Kidney (tissue), 13 donors: ENCODE measurements at regions not wholly inside any gene's neighbourhood (a gene's known extent, or its start where the extent isn't known, plus 50 kb on each side); places are given as distances from the start of the nearest gene placed in this dataset.

Experiments used
- DNase-seq, 5 donors: peaks; one replicate each; pipeline ENCODE4 v3.0.0-alpha.2; 2013 to 2020
- FAIRE-seq: peaks from 2 replicates; lab custom pipeline; 2012; peaks lifted over from hg19 to GRCh38; lab: Jason Lieb, UNC
- H3K27ac ChIP-seq, 2 donors: one replicate each; pipeline ENCODE4 v1.7.0; 2013; ENCODE audit warnings: low read depth in 2 of 2, low read length in 2 of 2, inconsistent platforms in 1 of 2
- H3K27me3 ChIP-seq: one replicate; pipeline ENCODE4 v1.7.1; 2013; ENCODE audit warnings: low read length, inconsistent platforms; ENCODE audit not compliant: control insufficient read depth, insufficient read depth
- H3K36me3 ChIP-seq, 3 donors: one replicate each; pipeline versions ENCODE4 v1.7.0 to v1.7.1; 2013; ENCODE audit warnings: low read length in 3 of 3, control low read depth in 1 of 3, inconsistent platforms in 1 of 3; ENCODE audit not compliant: insufficient read depth in 3 of 3, control insufficient read depth in 2 of 3
- H3K4me1 ChIP-seq, 3 donors: one replicate each; pipeline versions ENCODE4 v1.7.0 to v1.7.1; 2013; ENCODE audit warnings: low read length in 3 of 3, inconsistent platforms in 1 of 3, low read depth in 1 of 3; ENCODE audit not compliant: control insufficient read depth in 2 of 3, insufficient read depth in 2 of 3
- H3K4me3 ChIP-seq, 3 donors: one replicate each; pipeline versions ENCODE4 v1.7.0 to v1.8.1; 2013; ENCODE audit warnings: low read length in 3 of 3, control low read depth in 1 of 3, inconsistent platforms in 1 of 3
- H3K9ac ChIP-seq, 3 donors: one replicate each; pipeline versions ENCODE4 v1.7.0 to v1.7.1; 2013; ENCODE audit warnings: low read length in 3 of 3, control low read depth in 1 of 3, inconsistent platforms in 1 of 3
- H3K9me3 ChIP-seq, 3 donors: one replicate each; pipeline versions ENCODE4 v1.7.0 to v1.7.1; 2013; ENCODE audit warnings: low read length in 3 of 3, control low read depth in 1 of 3, inconsistent platforms in 1 of 3; ENCODE audit not compliant: control insufficient read depth in 2 of 3, insufficient read depth in 1 of 3
- CTCF ChIP-seq: IDR thresholded peaks from 3 replicates; pipeline ENCODE4 v1.5.1; 2012; ENCODE audit warnings: mild to moderate bottlenecking, moderate library complexity, borderline replicate concordance; ENCODE audit not compliant: insufficient read depth; ENCODE audit errors: extremely low read depth
- intact Hi-C: fragments of 100-400 bp; cut with DNase I; formaldehyde crosslinking; loops from one replicate; pipeline ENCODE4 v1.11.1; 2022
- donor health status: control.
- donor health status: control.
- donor health status: control.
- donor health status: control.
- donor health status: control.
- donor health status: DM: yes; HTN: yes; CAD: no.
- donor health status: Normal renal cell carcinoma (clear cell type).

- no peak overlapping the region for H3K9ac ChIP-seq
- no peaks in the 10 kb centered on the region for H3K36me3 ChIP-seq
- no peak overlapping the region for H3K27ac ChIP-seq
- no peak for FAIRE-seq
- no peaks in the 10 kb centered on the region for H3K27me3 ChIP-seq
- intact Hi-C loops = no loop called here
- H3K4me3 ChIP-seq = no peak overlapping the region
- no peaks in the 10 kb centered on the region for H3K9me3 ChIP-seq
- TF ChIP-seq CTCF = no peak
- DNase-seq = no peak
- no peaks in the 10 kb centered on the region for H3K4me1 ChIP-seq
Observed at GRCh38 chr16:35564889-35565288, 2105.5 kb downstream of the TP53TG3F start.

GRCh38 chr16:35565626-35566025 lies 2106.2 kb downstream of the TP53TG3F start:
- Histone ChIP-seq H3K4me1 (no peaks in the 10 kb centered on the region), H3K27me3 (no peaks in the 10 kb centered on the region), H3K9ac (no peak overlapping the region), H3K36me3 (no peaks in the 10 kb centered on the region), H3K27ac (no peak overlapping the region), H3K9me3 (no peaks in the 10 kb centered on the region), H3K4me3 (no peak overlapping the region)
- intact Hi-C loops = no loop called here
- no peak for TF ChIP-seq CTCF
- DNase-seq (no peak), FAIRE-seq (no peak)

- Histone ChIP-seq H3K4me1 (no peaks in the 10 kb centered on the region), H3K9ac (no peak overlapping the region), H3K27ac (no peak overlapping the region), H3K9me3 (peaks cover 0 to 4% (median 0%) of the 10 kb centered on the region in 3 donors), H3K27me3 (no peaks in the 10 kb centered on the region), H3K4me3 (no peak overlapping the region), H3K36me3 (no peaks in the 10 kb centered on the region)
- no peak for TF ChIP-seq CTCF
- FAIRE-seq = no peak
- intact Hi-C loops = no loop called here
- no peak for DNase-seq
Observed at GRCh38 chr16:35569413-35569812, 2110.0 kb downstream of the TP53TG3F start.

- no peak for DNase-seq
- Histone ChIP-seq H3K9me3 (peaks cover 0 to 4% (median 0%) of the 10 kb centered on the region in 3 donors), H3K9ac (no peak overlapping the region), H3K27ac (no peak overlapping the region), H3K36me3 (no peaks in the 10 kb centered on the region), H3K4me3 (no peak overlapping the region), H3K4me1 (no peaks in the 10 kb centered on the region), H3K27me3 (no peaks in the 10 kb centered on the region)
- intact Hi-C loops = no loop called here
- FAIRE-seq = no peak
- TF ChIP-seq CTCF = no peak
Observed at GRCh38 chr16:35570946-35571345, 2111.5 kb downstream of the TP53TG3F start.
